NCI-H69 (cell line): ENCODE measurements at regions not wholly inside any gene's neighbourhood (a gene's known extent, or its start where the extent isn't known, plus 50 kb on each side); places are given as distances from the start of the nearest gene placed in this dataset.

Experiments used
- DNase-seq: peaks from one replicate; lab custom pipeline; 2025; lab: John Stamatoyannopoulos, UW

GRCh38 chr14:53516261-53516774 lies 363.2 kb upstream of the DDHD1 start:
- DNase-seq, result no peak

GRCh38 chr14:53515276-53515675 lies 362.2 kb upstream of the DDHD1 start:
- no peak for DNase-seq

- no peak for DNase-seq
Measured at GRCh38 chr14:53514197-53514596, 361.1 kb upstream of the DDHD1 start.

- no peak for DNase-seq
Measured at GRCh38 chr14:53510281-53510912, 357.3 kb upstream of the DDHD1 start.

- no peak for DNase-seq
Measured at GRCh38 chr14:53509276-53510244, 356.4 kb upstream of the DDHD1 start.

GRCh38 chr14:53501361-53502211 lies 348.5 kb upstream of the DDHD1 start:
- no peak for DNase-seq

- no peak for DNase-seq
Measured at GRCh38 chr14:53500191-53500590, 347.1 kb upstream of the DDHD1 start.

- no peak for DNase-seq
Measured at GRCh38 chr14:53496668-53497067, 343.5 kb upstream of the DDHD1 start.

GRCh38 chr14:53495846-53496343 lies 342.8 kb upstream of the DDHD1 start:
- no peak for DNase-seq

- DNase-seq, result no peak
Measured at GRCh38 chr14:53494587-53494986, 341.5 kb upstream of the DDHD1 start.

GRCh38 chr14:53493860-53494259 lies 340.7 kb upstream of the DDHD1 start:
- DNase-seq, result no peak

- DNase-seq, result no peak
Measured at GRCh38 chr14:53493320-53493719, 340.2 kb upstream of the DDHD1 start.

GRCh38 chr14:53491884-53492277 lies 338.8 kb upstream of the DDHD1 start:
- no peak for DNase-seq

- no peak for DNase-seq
Measured at GRCh38 chr14:53491256-53491883, 338.2 kb upstream of the DDHD1 start.

GRCh38 chr14:53478174-53478573 lies 325.1 kb upstream of the DDHD1 start:
- no peak for DNase-seq

GRCh38 chr14:53473480-53473879 lies 320.4 kb upstream of the DDHD1 start:
- no peak for DNase-seq

GRCh38 chr14:53472306-53472705 lies 319.2 kb upstream of the DDHD1 start:
- no peak for DNase-seq

- DNase-seq, result no peak
Measured at GRCh38 chr14:53470351-53471043, 317.4 kb upstream of the DDHD1 start.

GRCh38 chr14:53468876-53469275 lies 315.8 kb upstream of the DDHD1 start:
- no peak for DNase-seq

- no peak for DNase-seq
Measured at GRCh38 chr14:53464376-53464775, 311.3 kb upstream of the DDHD1 start.
